H9 (cell line): ENCODE measurements at regions not wholly inside any gene's neighbourhood (a gene's known extent, or its start where the extent isn't known, plus 50 kb on each side); places are given as distances from the start of the nearest gene placed in this dataset.

Source experiments
- DNase-seq: peaks from one replicate; pipeline ENCODE4 v3.0.0-alpha.2; 2017
- H2AFZ ChIP-seq: one replicate; pipeline ENCODE4 v1.6.1; 2013; ENCODE audit warnings: mild to moderate bottlenecking, low read length, control low read depth, moderate library complexity
- H2AK5ac ChIP-seq: 2 replicates; pipeline ENCODE4 v1.6.1; 2013; ENCODE audit warnings: low read length, control low read depth, mixed read lengths; ENCODE audit not compliant: insufficient read length
- H2BK120ac ChIP-seq: one replicate; pipeline ENCODE4 v1.6.1; 2013; ENCODE audit warnings: low read depth, mild to moderate bottlenecking, low read length, control low read depth, inconsistent platforms; ENCODE audit not compliant: poor library complexity, severe bottlenecking
- H2BK12ac ChIP-seq: 2 replicates; pipeline ENCODE4 v1.6.1; 2013; ENCODE audit warnings: low read length, control low read depth, mixed read lengths, low read depth; ENCODE audit not compliant: insufficient read length
- H2BK15ac ChIP-seq: 2 replicates; pipeline ENCODE4 v1.6.1; 2013; ENCODE audit warnings: low read depth, low read length, control low read depth
- H2BK20ac ChIP-seq: one replicate; pipeline ENCODE4 v1.6.1; 2013; ENCODE audit warnings: low read depth, mild to moderate bottlenecking, low read length, control low read depth, inconsistent platforms; ENCODE audit not compliant: poor library complexity, severe bottlenecking
- H2BK5ac ChIP-seq: 2 replicates; pipeline ENCODE4 v1.6.1; 2013; ENCODE audit warnings: low read length, control low read depth, mixed read lengths; ENCODE audit not compliant: insufficient read length
- H3K14ac ChIP-seq: 2 replicates; pipeline ENCODE4 v1.6.1; 2013; ENCODE audit warnings: low read length, control low read depth; ENCODE audit not compliant: insufficient read depth
- H3K18ac ChIP-seq: 2 replicates; pipeline ENCODE4 v1.6.1; 2013; ENCODE audit warnings: low read depth, mild to moderate bottlenecking, mixed read lengths, low read length, control low read depth; ENCODE audit not compliant: insufficient read length
- H3K23ac ChIP-seq: 2 replicates; pipeline ENCODE4 v1.6.1; 2013; ENCODE audit warnings: low read length, control low read depth, mixed read lengths, low read depth; ENCODE audit not compliant: insufficient read length
- H3K23me2 ChIP-seq: 2 replicates; pipeline ENCODE4 v1.6.1; 2013; ENCODE audit warnings: low read depth, mild to moderate bottlenecking, mixed read lengths, low read length, control low read depth; ENCODE audit not compliant: insufficient read length, poor library complexity, severe bottlenecking
- H3K27ac ChIP-seq: 2 replicates; pipeline ENCODE4 v1.5.1; 2013; ENCODE audit warnings: low read length, control low read depth, mixed read lengths, low read depth; ENCODE audit not compliant: insufficient read length
- H3K27me3 ChIP-seq: 2 replicates; pipeline ENCODE4 v1.6.1; 2013; ENCODE audit warnings: low read length, control low read depth, inconsistent platforms; ENCODE audit not compliant: insufficient read depth
- H3K4ac ChIP-seq: 2 replicates; pipeline ENCODE4 v1.6.1; 2013; ENCODE audit warnings: low read depth, mild to moderate bottlenecking, control low read depth, inconsistent platforms, low read length, moderate library complexity
- H3K4me1 ChIP-seq: 2 replicates; pipeline ENCODE4 v1.6.1; 2013; ENCODE audit warnings: low read length, control low read depth, inconsistent platforms; ENCODE audit not compliant: insufficient read depth
- H3K4me2 ChIP-seq: 2 replicates; pipeline ENCODE4 v1.6.1; 2013; ENCODE audit warnings: low read length, control low read depth, mixed read lengths; ENCODE audit not compliant: insufficient read length, insufficient read depth
- H3K56ac ChIP-seq: 2 replicates; pipeline ENCODE4 v1.6.1; 2013; ENCODE audit warnings: low read depth, mild to moderate bottlenecking, mixed read lengths, low read length, control low read depth; ENCODE audit not compliant: insufficient read length
- H3K79me1 ChIP-seq: 2 replicates; pipeline ENCODE4 v1.6.1; 2013; ENCODE audit warnings: low read depth, mild to moderate bottlenecking, moderate library complexity, low read length, control low read depth, inconsistent platforms; ENCODE audit not compliant: insufficient read depth, poor library complexity, severe bottlenecking
- H3K79me2 ChIP-seq: 2 replicates; pipeline ENCODE4 v1.6.1; 2013; ENCODE audit warnings: low read length, control low read depth, inconsistent platforms; ENCODE audit not compliant: insufficient read depth
- H3K9ac ChIP-seq: 2 replicates; pipeline ENCODE4 v1.6.1; 2013; ENCODE audit warnings: low read length, control low read depth, mixed read lengths; ENCODE audit not compliant: insufficient read length; ENCODE audit errors: extremely low read depth
- H3K9me3 ChIP-seq: one replicate; pipeline ENCODE4 v1.6.1; 2013; ENCODE audit warnings: low read depth, low read length, inconsistent platforms; ENCODE audit not compliant: control insufficient read depth
- H3T11ph ChIP-seq: one replicate; pipeline ENCODE4 v1.6.1; 2013; ENCODE audit warnings: mild to moderate bottlenecking, low read length, control low read depth, inconsistent platforms
- H4K20me1 ChIP-seq: one replicate; pipeline ENCODE4 v1.6.1; 2013; ENCODE audit not compliant: control insufficient read depth, insufficient read length, insufficient read depth
- H4K5ac ChIP-seq: 2 replicates; pipeline ENCODE4 v1.6.1; 2013; ENCODE audit warnings: low read depth, mild to moderate bottlenecking, mixed read lengths, low read length, control low read depth; ENCODE audit not compliant: insufficient read length
- H4K8ac ChIP-seq: replicated peaks from 2 replicates; pipeline ENCODE4 v1.6.1; 2013; ENCODE audit warnings: low read length, control low read depth, mixed read lengths, low read depth; ENCODE audit not compliant: insufficient read length
- H4K91ac ChIP-seq: 2 replicates; pipeline ENCODE4 v1.6.1; 2013; ENCODE audit warnings: low read depth, mild to moderate bottlenecking, moderate library complexity, mixed read lengths, low read length, control low read depth; ENCODE audit not compliant: insufficient read length
- H3K27ac Mint-ChIP-seq, 3 experiments: 2 replicates in 2 of 3; 3 replicates in 1 of 3; pipeline ENCODE4 v1.8.0; 2020 to 2021; ENCODE audit warnings: mixed read lengths in 3 of 3, mild to moderate bottlenecking in 1 of 3, moderate library complexity in 1 of 3
- H3K27me3 Mint-ChIP-seq: 2 replicates; pipeline ENCODE4 v1.8.0; 2021; ENCODE audit warnings: low read depth, mild to moderate bottlenecking, moderate library complexity, mixed read lengths
- H3K36me3 Mint-ChIP-seq, 3 experiments: 2 replicates in 2 of 3; 3 replicates in 1 of 3; pipeline ENCODE4 v1.8.0; 2020 to 2021; ENCODE audit warnings: low read depth in 3 of 3, mixed read lengths in 3 of 3; ENCODE audit not compliant: insufficient read depth in 1 of 3
- H3K4me1 Mint-ChIP-seq, 2 experiments: 2 replicates each; pipeline ENCODE4 v1.8.0; 2020; ENCODE audit warnings: mixed read lengths in 2 of 2
- H3K4me3 Mint-ChIP-seq, 2 experiments: 2 replicates in 1 of 2; 3 replicates in 1 of 2; pipeline ENCODE4 v1.8.0; 2020 to 2021; ENCODE audit warnings: mild to moderate bottlenecking in 2 of 2, mixed read lengths in 2 of 2, moderate library complexity in 1 of 2
- H3K9me3 Mint-ChIP-seq, 2 experiments: 2 replicates in 1 of 2; 3 replicates in 1 of 2; pipeline ENCODE4 v1.8.0; 2020; ENCODE audit warnings: mild to moderate bottlenecking in 2 of 2, mixed read lengths in 2 of 2, moderate library complexity in 1 of 2
- WGBS: extraction: QIAGEN DNeasy Blood & Tissue Kit; methylation state at CpG from one replicate; pipeline ENCODE4 v1.1.7; 2013; ENCODE audit warnings: missing lambda C conversion rate, low lambda C conversion rate, mixed read lengths; ENCODE audit not compliant: insufficient read length; ENCODE audit errors: extremely low coverage; 5-methylcytosine and 5-hydroxymethylcytosine counted together
- TF ChIP-seq, protein P1 (sequence below): fragments of 200-600 bp; sonication (generic); conservative IDR thresholded peaks from 3 replicates; pipeline ENCODE4 v1.8.0; 2021; ENCODE audit warnings: antibody characterized with exemption, mild to moderate bottlenecking

DNA sequence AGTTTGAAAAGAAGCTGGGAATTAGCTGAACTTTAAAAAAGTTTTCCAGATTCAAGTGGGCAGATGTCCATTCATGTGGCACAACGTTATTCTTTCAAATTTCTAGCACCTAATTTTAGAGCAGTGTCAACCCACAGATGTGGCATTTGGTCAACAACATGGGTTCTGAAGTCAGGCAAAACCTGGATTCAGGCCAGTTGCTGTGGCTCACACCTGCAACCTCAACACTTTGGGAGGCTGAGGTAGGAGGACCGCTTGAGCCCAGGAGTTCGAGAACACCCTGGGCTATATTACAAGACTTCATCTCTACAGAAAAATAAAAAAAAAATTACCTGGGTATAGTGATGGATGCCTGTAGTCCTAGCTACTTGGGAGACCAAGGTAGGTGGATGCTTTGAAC is 380.2 kb upstream of the SALL1 start:
- Mint-ChIP-seq H3K36me3 (peaks cover 0 to 8% (median 0%) of the 10 kb centered on the region in 3 experiments; a peak in 2 of 7 replicates), H3K4me3 (no peak overlapping the region), H3K27ac (no peak overlapping the region), H3K27me3 (no peaks in the 10 kb centered on the region), H3K9me3 (no peaks in the 10 kb centered on the region), H3K4me1 (peaks cover 9 to 16% of the 10 kb centered on the region in 2 experiments)
- Histone ChIP-seq H3K23ac (no peak overlapping the region), H4K20me1 (no peaks in the 10 kb centered on the region), H3K18ac (no peak overlapping the region), H4K91ac (no peak overlapping the region), H2AK5ac (no peak overlapping the region), H2BK15ac (no peak overlapping the region), H2AFZ (no peak overlapping the region), H2BK120ac (no peak overlapping the region), H2BK12ac (no peak overlapping the region), H3K27ac (no peak overlapping the region), H2BK5ac (no peak overlapping the region), H2BK20ac (no peak overlapping the region), H3K9ac (no peak overlapping the region), H3K4ac (no peak overlapping the region), H3K4me2 (no peak overlapping the region), H3K4me1 (no peaks in the 10 kb centered on the region), H3K56ac (no peak overlapping the region), H3K27me3 (no peaks in the 10 kb centered on the region), H4K8ac (no peak overlapping the region), H3K23me2 (no peaks in the 10 kb centered on the region), H3K79me2 (no peaks in the 10 kb centered on the region), H4K5ac (no peak overlapping the region), H3T11ph (no peak overlapping the region), H3K14ac (no peak overlapping the region), H3K9me3 (no peaks in the 10 kb centered on the region), H3K79me1 (no peaks in the 10 kb centered on the region)
- WGBS: no CpG with 5 or more reads among the region's 3 CpGs
- TF ChIP-seq, protein P1, sequence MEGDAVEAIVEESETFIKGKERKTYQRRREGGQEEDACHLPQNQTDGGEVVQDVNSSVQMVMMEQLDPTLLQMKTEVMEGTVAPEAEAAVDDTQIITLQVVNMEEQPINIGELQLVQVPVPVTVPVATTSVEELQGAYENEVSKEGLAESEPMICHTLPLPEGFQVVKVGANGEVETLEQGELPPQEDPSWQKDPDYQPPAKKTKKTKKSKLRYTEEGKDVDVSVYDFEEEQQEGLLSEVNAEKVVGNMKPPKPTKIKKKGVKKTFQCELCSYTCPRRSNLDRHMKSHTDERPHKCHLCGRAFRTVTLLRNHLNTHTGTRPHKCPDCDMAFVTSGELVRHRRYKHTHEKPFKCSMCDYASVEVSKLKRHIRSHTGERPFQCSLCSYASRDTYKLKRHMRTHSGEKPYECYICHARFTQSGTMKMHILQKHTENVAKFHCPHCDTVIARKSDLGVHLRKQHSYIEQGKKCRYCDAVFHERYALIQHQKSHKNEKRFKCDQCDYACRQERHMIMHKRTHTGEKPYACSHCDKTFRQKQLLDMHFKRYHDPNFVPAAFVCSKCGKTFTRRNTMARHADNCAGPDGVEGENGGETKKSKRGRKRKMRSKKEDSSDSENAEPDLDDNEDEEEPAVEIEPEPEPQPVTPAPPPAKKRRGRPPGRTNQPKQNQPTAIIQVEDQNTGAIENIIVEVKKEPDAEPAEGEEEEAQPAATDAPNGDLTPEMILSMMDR: no peak
- DNase-seq: no peak
